Tongue (tissue), 1 donor: ENCODE measurements at regions not wholly inside any gene's neighbourhood (a gene's known extent, or its start where the extent isn't known, plus 50 kb on each side); places are given as distances from the start of the nearest gene placed in this dataset.

Source experiments
- DNase-seq: peaks from one replicate; pipeline ENCODE4 v3.0.0-alpha.2; 2015

DNA sequence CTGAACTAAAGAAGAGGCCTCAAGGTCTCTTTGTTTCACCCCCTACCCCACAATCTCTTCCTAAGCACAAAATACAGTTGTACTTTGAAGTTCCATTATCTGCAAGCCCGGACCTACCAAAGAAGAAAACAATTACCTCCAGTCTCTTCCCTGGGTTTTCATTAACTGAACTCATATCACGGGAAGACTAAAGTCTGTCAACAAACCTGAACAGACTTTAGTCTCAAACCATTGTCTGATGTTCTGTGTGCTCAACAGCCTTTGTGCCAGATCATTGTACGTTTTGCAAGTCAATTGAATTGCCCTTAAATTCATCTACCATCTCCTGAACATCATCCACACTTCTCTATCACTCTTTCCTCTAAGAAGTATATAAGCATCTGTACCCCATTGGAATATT is 1021.9 kb upstream of the CDH2 start:
- no peak for DNase-seq

DNA sequence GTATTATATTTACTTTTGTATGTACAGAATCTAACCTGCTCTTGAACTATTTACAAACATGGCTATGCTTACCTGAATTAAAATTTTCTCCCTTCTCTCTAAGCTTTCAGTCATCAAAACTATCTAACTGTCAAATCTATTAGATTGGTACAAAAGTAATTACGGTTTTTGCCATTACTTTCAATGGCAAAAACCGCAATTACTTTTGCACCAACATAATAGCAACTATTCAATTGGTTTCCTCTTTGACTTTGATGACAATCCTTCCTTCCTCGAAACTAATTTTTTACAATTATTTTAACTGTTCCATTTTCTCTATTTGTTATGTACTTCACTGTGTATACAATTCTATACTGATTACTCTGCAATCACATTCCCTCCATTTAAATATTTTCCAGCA is 1019.4 kb upstream of the CDH2 start:
- DNase-seq = no peak

DNA sequence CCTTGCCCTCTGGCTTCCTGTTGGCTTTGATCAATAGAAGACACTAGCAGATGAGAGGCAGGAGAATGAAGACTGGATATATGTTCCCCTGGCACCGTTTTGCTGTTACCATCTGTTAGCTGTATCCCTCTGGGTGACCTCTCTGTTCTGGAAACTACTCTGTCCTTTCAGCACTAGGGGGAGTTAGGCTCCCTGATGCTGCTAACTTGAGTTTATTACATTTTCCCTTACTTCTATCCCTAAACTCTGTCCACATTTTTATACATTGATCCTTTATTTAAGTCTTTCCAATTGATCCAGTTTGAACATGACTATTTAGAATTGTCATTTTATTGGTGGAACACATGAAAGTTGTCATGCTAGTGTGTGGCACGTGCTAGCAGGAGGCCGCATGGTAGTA is 1014.3 kb upstream of the CDH2 start:
- no peak for DNase-seq

DNA sequence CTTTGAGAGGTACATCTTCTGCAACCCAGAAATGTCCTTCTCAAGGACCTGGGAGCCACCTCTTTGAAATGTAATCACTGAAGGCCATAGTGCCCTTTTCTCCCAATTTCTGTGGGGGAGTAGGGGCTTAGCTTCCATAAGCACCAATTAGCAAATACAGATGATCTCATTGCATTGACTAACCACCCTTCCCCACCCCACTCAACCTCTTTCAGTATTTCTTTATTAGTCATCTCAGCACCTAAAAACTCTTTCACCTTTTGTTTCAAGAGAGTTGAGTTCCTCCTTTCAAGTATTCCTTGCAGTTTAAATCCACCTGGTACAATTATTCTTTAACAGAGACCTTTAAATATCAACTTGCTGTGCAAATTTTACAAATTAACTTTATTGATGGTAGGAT is 1011.8 kb upstream of the CDH2 start:
- no peak for DNase-seq

DNA sequence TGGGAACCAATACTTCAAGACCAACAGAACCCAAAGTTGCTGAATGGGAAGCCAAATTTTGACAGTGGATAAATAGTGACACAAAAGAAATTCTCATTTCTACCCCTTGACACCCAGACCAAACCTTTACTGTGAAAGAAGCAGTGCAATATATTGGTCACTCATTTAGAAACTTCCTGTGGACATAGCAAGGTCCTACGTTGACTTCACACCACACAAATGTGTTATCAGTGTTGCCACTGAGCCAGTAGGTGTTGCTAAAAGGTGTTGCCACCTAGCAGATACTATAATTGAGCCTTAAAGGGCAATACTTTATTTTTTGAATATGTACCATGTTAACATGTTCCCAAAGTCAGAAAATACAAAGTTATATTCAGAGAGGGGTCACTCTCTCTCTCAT is 1008.9 kb upstream of the CDH2 start:
- DNase-seq = no peak

DNA sequence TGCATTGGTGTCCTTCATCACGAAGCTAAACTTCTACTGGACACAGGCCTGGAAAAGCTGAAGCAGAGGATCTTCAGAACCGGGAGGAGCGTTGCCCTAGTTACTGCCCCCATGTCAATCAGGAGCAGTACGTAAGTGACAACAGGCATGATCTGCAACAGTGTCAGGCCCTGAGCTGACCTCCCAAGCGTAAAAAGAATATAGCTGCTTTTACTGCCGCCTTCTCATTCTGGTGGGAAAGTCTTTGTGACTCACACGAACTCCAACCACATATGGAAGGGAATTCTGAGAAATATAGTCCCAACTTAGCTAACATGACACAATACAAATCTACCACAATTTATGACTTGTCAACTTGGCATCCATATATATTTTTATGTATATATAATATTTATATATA is 1007.7 kb upstream of the CDH2 start:
- no peak for DNase-seq

DNA sequence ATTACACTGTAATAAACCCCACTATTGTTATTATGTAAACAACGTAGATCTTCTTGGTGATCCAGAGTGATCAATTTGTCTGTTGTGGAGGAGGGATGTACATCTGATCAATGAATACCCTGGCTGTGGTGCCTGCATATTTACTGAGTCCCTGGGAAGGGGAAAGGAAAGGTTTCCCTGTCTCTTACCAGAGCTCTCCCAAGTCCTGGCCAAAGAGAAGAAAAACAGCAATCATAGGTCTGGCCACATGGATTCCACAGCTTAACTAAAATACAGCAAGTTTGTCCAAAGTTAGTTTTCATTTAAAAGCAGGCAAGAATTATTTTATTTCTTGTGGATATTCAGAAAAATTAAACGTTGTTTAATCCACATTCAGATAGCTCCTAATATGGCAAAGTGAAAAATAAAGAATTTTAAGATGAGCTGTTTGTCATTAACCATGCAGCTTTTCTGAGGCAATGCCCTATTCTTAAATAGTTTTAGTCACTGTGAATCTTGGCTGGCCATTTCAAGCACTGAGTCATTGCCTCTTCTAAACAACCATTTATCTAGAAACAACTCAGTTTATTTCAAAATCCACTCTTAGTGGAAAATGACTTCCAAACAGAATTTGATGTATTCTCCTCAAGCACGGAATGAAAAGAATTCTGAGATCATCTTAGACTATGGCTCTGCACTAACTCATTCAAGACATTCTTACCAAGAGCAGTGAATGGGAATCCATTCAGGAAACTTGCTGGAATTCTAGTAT is 1004.4 kb upstream of the CDH2 start:
- DNase-seq = peak; percentile 13

DNA sequence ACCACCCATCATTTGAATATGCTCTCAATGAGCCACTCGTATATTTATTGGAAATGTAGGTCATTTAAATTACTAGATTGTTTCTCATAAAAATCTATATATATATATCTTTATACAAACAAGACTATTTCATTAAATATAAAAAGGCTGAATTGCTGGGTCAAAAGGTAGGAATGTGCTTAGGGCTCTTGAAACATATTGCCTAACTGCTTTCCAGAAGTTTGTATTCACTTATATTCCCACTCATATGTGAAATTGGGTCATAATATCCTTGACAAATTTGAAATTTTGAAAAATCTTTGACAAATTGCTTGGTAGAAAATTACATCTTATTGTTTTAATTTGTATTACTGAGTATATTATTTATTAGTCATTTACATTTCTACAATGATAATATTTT is 999.8 kb upstream of the CDH2 start:
- DNase-seq = no peak

DNA sequence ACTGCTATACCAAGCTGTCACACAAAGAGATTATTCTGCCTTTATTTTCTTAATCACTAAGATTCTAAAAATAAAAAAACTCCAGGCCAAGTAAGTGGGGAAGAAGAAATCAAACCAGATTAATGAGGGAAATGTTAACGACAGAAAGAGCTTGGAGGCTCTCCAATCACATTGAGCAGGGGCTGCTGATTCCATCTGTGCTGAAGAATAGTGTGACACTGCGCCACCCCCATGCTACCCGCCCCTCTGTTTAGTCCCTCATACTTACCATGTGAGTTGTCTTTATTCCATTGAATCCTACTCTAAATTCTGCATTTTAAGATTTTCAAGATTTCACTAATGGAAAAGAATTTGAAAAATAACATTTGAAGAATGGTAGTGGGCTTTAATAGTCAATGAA is 998.0 kb upstream of the CDH2 start:
- no peak for DNase-seq

DNA sequence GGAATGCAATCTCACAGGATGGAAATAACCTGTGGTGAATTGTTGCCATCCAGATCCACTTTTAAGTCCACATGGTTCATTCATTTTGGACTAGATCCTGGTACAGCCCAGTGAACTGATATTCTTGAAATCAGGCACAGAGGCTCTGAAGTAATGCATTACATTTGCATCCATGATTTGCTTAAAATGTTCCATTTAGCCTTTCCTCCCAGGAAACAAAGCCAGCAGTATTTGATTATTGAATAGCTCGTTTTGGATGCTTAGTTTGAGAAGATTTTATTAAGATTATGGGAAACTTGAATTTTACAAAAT is 995.8 kb upstream of the CDH2 start:
- no peak for DNase-seq

DNA sequence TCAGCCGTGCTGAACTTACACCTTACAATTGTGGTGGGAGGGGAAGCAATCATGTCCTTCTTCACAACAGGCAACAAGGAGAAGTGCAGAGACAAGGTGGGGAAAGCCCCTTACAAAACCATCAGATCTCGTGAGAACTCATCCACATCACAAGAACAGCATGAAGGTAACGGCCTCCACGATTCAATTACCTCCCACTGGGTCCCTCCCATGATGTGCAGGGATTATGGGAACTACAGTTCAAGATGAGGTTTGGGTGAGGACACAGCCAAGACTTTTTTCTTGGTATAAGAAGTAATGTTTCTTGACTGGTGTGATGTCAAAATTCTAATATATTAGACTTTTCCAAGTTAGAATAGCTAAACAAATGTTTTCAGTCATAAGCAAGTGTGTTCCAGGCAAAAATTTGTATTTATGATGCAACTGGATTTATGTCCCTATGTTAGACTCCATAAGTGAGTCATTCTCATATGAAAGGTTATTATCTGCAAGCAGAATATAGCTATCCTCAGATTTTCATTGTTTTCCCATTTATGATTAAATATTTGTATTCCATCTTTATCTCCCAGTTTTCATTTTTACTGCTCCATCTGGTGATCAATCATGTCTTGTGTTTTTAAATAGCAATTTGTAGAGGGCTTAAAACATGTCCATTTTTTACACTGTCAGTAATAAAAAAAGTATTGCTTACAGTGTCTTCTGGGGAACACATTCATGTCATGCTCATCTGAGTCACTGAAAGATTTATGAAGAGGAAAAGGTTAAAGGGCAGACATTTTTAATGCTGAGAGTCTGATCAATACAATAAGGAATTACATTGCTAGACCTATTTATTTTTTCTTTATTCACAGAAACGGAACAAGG is 995.2 kb upstream of the CDH2 start:
- DNase-seq = no peak

DNA sequence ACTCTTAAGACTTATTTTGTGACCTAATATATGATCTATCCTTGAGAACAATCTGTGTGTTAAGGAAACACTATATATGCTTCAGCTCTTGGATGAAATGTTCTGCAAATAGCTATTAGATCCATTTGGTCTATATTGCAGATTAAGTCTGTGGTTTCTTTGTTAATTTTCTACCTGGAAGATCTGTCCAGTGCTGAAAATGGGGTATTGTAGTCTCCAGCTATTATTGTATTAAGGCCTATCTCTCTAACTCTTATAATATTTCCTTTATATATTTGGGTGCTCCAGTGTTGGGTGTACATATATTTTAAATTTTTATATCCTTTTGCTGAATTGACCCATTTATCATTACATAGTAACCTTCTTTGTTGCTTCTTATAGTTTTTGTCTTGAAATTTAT is 992.7 kb upstream of the CDH2 start:
- no peak for DNase-seq

DNA sequence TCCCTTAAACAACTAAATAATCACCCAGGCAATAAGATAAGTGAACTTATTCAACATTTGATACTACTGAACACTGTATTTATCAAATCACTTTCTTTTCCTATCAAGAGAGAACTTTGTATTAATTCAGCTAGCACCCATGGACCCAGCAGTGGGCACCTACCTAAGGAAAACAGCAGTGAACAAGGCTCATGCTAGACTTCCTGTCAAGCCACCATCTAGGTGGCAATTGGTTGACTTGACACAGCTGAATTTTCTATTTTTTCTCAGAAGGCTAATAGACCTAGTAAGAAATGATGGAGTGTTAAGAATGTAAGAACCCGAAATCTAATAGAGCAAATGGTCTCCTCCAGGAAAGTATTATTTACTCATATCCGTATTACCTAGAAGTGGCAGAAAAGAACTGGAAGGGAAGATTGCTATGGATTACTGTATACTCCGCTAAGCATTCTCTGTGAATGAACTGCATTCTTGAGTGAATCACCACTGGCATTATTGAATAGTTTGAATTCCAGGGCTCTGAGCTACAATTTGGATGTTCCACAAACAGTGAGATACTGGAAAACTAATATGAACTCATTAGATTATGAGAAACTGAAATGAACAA is 988.2 kb upstream of the CDH2 start:
- DNase-seq = no peak

DNA sequence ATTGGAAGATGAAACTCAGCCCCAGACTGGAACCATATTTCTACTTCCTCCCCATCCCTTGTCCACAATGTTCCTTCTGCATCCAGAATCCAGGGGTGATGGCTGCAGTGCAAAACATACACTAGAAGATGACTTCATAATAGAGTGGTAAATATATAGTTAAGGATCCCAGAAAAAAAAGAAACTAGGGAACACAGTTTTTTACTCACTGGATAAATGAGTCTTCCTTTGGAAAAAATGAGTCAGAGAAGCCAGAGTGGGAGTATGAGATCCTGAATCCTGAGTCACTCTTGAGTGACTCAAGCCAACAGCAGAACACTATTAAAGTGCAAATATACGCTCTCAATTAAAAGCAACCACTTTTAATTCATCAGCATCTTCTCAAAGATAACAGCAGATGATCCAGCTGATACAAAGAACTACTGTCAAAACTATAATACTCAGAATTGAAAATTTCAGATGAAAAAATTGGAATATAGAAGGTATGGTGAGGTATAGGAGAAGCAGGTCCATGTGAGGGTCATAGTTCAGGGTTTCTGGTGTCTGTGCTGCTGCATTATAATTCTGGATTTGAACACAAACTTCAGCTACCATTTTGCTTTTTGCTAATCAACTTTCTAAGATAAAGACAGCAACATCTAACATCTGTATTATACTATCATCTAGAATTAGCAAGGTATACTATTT is 987.2 kb upstream of the CDH2 start:
- DNase-seq = no peak

DNA sequence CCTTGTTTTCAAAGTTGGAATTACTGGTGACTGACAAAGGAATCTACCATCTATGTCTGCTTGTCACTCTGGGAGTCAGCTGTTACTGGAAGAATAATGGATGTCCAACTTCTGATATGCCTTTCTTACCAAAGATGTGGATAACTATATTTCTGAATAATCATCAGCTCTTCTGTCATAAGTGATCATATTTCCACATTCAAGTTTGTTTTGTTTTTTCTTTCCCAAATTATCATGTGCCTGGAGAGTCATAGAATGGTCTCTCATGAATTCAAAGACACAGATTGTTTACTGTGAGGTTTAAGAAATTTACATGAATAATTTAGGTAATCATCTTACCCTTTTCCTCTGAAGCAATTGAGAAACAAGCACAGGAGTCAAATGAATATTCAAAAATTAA is 986.7 kb upstream of the CDH2 start:
- DNase-seq = no peak

DNA sequence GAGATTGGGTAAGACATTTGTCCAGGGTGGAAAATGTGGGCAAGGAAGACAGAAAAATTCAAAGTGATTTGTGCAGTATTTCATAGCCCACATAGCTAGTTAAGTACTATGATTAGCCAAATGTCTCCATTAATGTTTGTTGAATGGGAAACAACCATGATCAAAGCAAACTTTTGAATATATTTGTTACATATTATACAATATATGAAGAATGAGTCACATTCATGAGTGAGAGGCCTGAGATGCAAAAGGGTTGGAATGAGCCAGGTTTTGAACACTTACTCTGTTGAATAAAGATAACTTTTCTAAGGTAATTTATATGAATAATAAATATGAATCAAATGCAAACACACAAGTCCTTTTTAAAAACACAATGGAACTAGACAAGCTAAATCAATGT is 984.5 kb upstream of the CDH2 start:
- DNase-seq = no peak

DNA sequence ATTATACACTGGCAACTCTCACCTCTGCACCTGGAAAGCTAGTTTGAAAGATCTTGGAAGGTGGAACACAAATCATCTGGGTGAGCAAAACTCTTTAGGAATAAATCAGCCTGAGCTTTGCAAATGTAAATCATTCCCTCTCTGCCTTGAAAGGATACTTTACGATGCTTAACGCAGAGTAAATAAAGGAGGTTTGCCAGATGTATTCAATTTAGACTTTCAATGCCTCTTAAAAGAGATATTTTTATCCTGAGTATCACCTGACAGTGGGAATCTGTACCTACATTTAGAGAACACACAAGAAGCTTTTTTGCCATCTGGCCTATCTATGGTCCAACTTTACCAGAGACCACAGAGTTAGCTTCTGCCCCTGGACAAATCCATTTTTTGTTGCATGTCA is 983.2 kb upstream of the CDH2 start:
- peak; percentile 60 for DNase-seq

DNA sequence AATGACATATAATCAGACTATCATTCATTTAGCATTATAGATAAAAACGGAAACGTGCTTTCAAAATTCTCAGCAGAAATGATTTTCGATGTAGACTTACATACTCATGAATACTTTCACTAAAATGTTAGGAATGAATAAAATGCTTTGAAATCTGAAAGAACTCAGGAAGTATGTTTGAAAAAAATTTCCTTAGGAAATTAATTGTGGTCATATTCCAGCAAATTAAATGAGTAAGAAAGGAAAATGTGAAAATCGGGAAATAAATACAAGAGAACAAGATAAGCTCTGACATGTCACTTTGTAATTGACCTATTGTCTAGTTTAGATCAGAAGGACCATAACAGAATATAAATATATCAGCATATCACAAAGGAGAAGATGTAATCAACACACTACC is 981.0 kb upstream of the CDH2 start:
- DNase-seq = no peak

DNA sequence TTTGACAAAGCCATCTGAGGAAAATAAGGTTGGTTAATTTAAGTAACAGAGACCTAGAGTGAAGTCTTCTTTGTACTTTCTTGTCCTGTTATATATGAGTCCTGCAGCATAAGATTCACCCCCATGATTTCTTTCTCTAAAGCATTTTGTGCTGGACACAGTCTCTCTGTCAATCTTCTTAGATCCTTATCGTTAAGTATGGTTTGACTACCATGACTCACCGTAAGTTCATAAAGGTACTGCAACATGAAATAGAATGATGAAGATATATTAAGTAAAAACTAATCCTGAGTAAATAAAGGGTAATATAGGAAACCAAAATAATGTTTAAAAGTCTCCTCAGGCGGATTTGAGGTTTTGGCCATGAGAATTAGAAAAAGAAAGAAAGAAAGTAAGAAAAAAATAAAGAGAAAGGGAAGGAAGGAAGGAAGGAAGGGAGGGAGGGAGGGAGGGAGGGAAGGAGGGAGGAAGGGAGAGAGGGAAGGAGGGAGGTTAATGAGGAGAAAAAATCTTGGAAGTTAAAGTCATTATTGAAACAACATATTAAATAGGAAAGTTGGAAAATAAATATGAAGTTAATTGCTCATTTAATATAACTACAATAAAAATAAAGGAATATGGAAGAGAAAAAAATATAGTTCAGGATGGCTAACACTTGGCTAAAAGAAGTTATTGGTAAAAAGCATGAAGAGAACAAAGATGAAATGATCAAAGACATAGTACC is 980.3 kb upstream of the CDH2 start:
- DNase-seq = no peak

DNA sequence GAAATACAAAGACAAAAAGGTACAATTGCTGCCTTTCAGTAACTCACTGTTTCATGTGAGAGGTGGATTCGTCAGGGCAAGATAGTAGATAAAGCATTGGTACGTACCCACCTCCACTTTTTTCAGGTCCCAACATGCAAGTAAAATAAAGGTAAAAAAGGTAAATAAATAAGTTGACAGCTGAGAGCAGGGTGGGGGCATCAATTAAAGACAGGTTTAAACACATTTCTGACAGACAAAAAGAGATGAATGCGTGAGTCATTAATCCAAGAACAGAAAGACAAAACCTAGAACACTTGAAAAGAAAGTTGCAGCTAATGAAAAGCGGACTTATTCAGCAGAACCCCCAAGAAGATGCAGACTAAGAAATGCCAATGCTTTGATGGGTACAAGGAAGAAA is 979.6 kb upstream of the CDH2 start:
- DNase-seq = no peak

DNA sequence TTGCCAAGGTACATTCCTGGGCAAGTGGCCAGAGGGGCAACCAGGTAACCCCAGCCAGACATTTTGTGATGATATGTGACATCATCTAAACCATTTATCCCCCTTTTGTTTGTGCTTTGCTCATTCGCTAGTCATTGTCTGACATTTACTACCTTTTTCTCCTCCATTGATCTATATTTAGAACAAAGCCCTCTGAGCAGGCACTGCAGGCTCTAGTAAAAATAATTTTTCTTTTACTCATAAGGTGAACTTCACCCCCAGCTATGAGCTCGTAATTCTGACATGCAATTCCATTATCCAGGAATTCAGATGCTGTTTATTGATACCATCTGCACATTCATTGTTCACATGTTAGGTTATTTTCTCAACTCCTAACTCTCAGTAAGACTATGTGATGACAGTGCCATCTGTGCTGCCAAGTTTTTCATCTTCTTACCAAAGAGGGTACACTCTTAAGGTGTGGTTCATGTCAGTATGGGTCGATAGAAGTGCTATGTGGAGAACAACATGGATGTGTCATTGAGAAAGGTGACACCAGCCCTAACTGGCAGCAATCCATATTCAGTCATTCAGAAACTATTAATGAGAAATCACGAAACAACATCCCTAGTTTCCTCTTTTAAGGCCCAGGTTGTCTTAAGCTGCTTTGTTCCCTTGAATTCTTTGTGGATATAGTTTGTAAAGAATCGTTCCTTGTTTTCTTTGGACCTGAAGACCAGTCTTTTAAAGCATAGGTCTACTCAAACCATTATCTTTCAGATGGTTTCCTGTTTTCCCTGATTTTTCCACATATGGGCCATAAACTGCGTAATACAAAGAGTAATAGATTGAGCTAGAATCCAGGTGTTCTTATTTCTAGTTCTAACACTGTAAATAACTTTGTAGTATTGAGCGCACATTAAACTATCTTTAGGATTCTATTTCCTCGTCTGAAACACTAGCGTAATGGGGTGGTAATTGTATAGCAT is 978.1 kb upstream of the CDH2 start:
- DNase-seq = no peak
